Smooth muscle cell (in vitro differentiated cells): ENCODE measurements at regions not wholly inside any gene's neighbourhood (a gene's known extent, or its start where the extent isn't known, plus 50 kb on each side); places are given as distances from the start of the nearest gene placed in this dataset.

Experiments
- DNase-seq: peaks from one replicate; lab custom pipeline; 2025; ENCODE audit not compliant: unreplicated experiment; lab: John Stamatoyannopoulos, UW
- H2AFZ ChIP-seq: fragments of 200-600 bp; sonication (generic); 2 replicates; pipeline ENCODE4 v1.6.0; 2016; ENCODE audit warnings: antibody characterized with exemption, low read depth, mild to moderate bottlenecking
- H3F3A ChIP-seq: fragments of 200-600 bp; sonication (generic); 2 replicates; pipeline ENCODE4 v1.6.0; 2017; ENCODE audit warnings: antibody characterized with exemption, low read depth
- H3K27ac ChIP-seq: fragments of 200-600 bp; sonication (generic); 2 replicates; pipeline ENCODE4 v1.5.1; 2016; ENCODE audit warnings: low read depth, mild to moderate bottlenecking
- H3K27me3 ChIP-seq: fragments of 200-600 bp; sonication (generic); 2 replicates; pipeline ENCODE4 v1.6.1; 2016; ENCODE audit warnings: low read depth, mild to moderate bottlenecking
- H3K36me3 ChIP-seq: fragments of 200-600 bp; sonication (generic); 2 replicates; pipeline ENCODE4 v1.5.1; 2016; ENCODE audit warnings: low read depth
- H3K4me1 ChIP-seq: fragments of 200-600 bp; sonication (generic); 2 replicates; pipeline ENCODE4 v1.5.1; 2016; ENCODE audit warnings: low read depth
- H3K4me2 ChIP-seq: fragments of 200-600 bp; sonication (generic); 2 replicates; pipeline ENCODE4 v1.6.0; 2016; ENCODE audit warnings: mild to moderate bottlenecking
- H3K4me3 ChIP-seq: fragments of 200-600 bp; sonication (generic); 2 replicates; pipeline ENCODE4 v1.5.1; 2016; ENCODE audit warnings: mild to moderate bottlenecking
- H3K79me2 ChIP-seq: fragments of 200-600 bp; sonication (generic); 2 replicates; pipeline ENCODE4 v1.6.0; 2016; ENCODE audit warnings: low read depth, mild to moderate bottlenecking
- H3K9ac ChIP-seq: fragments of 200-600 bp; sonication (generic); 2 replicates; pipeline ENCODE4 v1.6.0; 2016; ENCODE audit warnings: low read depth
- H3K9me3 ChIP-seq: fragments of 200-600 bp; sonication (generic); replicated peaks from 2 replicates; pipeline ENCODE4 v1.5.1; 2016; ENCODE audit warnings: low read depth
- H4K20me1 ChIP-seq: fragments of 200-600 bp; sonication (generic); 2 replicates; pipeline ENCODE4 v1.6.0; 2016; ENCODE audit warnings: low read depth
- CTCF ChIP-seq: fragments of 200-600 bp; sonication (generic); IDR thresholded peaks from 2 replicates; pipeline ENCODE4 v1.5.1; 2017; ENCODE audit warnings: borderline replicate concordance, mild to moderate bottlenecking, antibody characterized with exemption; ENCODE audit not compliant: insufficient read depth, poor library complexity, severe bottlenecking
- WGBS: methylation state at CpG from one replicate; pipeline ENCODE4 v1.1.7; 2016; ENCODE audit warnings: low lambda C conversion rate; 5-methylcytosine and 5-hydroxymethylcytosine counted together

GRCh38 chr4:153034681-153035080, 98.6 kb downstream of the FHDC1 start:
- Histone ChIP-seq H3K9ac (no peak overlapping the region), H3K36me3 (no peaks in the 10 kb centered on the region), H3K27ac (no peak overlapping the region), H3K4me2 (no peak overlapping the region), H4K20me1 (no peaks in the 10 kb centered on the region), H2AFZ (no peak overlapping the region), H3K9me3 (no peaks in the 10 kb centered on the region), H3K4me3 (no peak overlapping the region), H3F3A (no peaks in the 10 kb centered on the region), H3K4me1 (peaks cover 33% of the 10 kb centered on the region), H3K27me3 (no peaks in the 10 kb centered on the region), H3K79me2 (no peaks in the 10 kb centered on the region)
- DNase-seq, result no peak
- WGBS, result 91% methylated on average over 3 of the region's 3 CpGs
- TF ChIP-seq CTCF, result no peak

- Histone ChIP-seq H4K20me1 (no peaks in the 10 kb centered on the region), H2AFZ (no peak overlapping the region), H3K9ac (no peak overlapping the region), H3K27me3 (no peaks in the 10 kb centered on the region), H3K9me3 (no peaks in the 10 kb centered on the region), H3K4me1 (peaks cover 35% of the 10 kb centered on the region), H3F3A (no peaks in the 10 kb centered on the region), H3K4me3 (no peak overlapping the region), H3K4me2 (no peak overlapping the region), H3K36me3 (no peaks in the 10 kb centered on the region), H3K79me2 (no peaks in the 10 kb centered on the region), H3K27ac (no peak overlapping the region)
- WGBS, result 85% methylated on average over 5 of the region's 5 CpGs
- no peak for TF ChIP-seq CTCF
- no peak for DNase-seq
These were observed 100.9 kb downstream of the FHDC1 start for GRCh38 chr4:153036931-153037482.

GRCh38 chr4:153038623-153039311, 102.6 kb downstream of the FHDC1 start:
- no peak for TF ChIP-seq CTCF
- DNase-seq, result no peak
- Histone ChIP-seq H3K9ac (no peak overlapping the region), H3K9me3 (no peaks in the 10 kb centered on the region), H3F3A (no peaks in the 10 kb centered on the region), H3K4me1 (peaks cover 33% of the 10 kb centered on the region), H3K27ac (no peak overlapping the region), H2AFZ (no peak overlapping the region), H4K20me1 (no peaks in the 10 kb centered on the region), H3K79me2 (no peaks in the 10 kb centered on the region), H3K4me2 (no peak overlapping the region), H3K36me3 (no peaks in the 10 kb centered on the region), H3K4me3 (no peak overlapping the region), H3K27me3 (no peaks in the 10 kb centered on the region)
- WGBS, result 80% methylated on average over 10 of the region's 10 CpGs
